Right lobe of liver (tissue), 4 donors: ENCODE measurements at regions not wholly inside any gene's neighbourhood (a gene's known extent, or its start where the extent isn't known, plus 50 kb on each side); places are given as distances from the start of the nearest gene placed in this dataset.

Experiments
- CTCF ChIP-seq, 4 donors: fragments of 200-600 bp in 3 of 4; fragments of 450-650 bp in 1 of 4; IDR thresholded peaks; one replicate each; pipeline versions ENCODE4 v1.5.1 to v1.8.0; 2016 to 2022; ENCODE audit warnings: antibody characterized with exemption in 4 of 4, mild to moderate bottlenecking in 2 of 4
- POLR2A ChIP-seq: fragments of 450-650 bp; IDR thresholded peaks from one replicate; pipeline ENCODE4 v1.6.1; 2017; ENCODE audit warnings: antibody characterized with exemption, mild to moderate bottlenecking
- donor health status: DM: no; HTN: no; CAD: no.
- donor health status: DM: no; HTN: no; CAD: no.
- donor health status: DM: no; HTN: yes; CAD: no.

GRCh38 chr5:20469792-20470191 is 481.8 kb upstream of the CDH18 start:
- TF ChIP-seq CTCF (IDR thresholded peaks at IDR 0.05), result no peak
- no peak for TF ChIP-seq POLR2A
